Occipital lobe (tissue), 1 donor: ENCODE measurements at regions not wholly inside any gene's neighbourhood (a gene's known extent, or its start where the extent isn't known, plus 50 kb on each side); places are given as distances from the start of the nearest gene placed in this dataset.

Experiments used
- DNase-seq: peaks from one replicate; lab custom pipeline; 2025; lab: John Stamatoyannopoulos, UW

DNA sequence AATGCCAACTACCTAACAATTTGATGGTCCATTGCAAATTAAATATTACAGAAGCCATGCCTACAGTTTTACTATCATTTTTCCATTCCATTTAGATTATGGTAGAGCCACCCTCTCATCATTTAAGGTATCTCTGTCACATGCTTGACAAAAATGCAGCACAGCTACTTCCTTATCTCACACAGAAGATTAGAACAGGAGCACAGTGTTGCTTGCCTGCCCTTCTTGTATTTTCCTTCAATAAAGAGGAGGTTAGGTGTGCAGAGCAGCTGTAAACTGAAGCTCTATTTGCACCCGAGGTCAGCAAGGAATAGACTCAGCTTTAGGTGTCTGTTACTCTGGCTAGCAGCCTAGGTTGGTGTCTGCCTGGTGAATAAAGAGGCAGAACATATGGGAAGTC is 51.5 kb upstream of the ATP10B start:
- no peak for DNase-seq

DNA sequence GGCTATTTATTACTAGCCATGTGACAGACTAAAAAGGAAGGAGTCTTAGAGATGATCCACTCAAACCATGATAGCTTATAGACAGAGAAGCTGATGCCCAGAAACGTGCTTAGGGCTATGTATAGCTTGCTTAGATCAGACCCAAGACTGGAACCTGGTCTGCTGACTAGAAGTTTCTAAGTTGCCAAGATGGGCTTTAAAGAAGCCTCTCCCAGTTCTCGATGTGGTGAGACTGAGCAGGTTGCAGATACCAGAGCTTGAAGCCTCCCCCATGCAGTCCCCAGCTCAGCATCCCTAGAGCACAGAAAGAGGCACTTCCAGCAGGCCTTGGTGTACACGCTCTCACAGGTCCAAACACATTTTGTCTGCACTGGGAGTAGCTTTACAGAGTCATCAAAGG is 51.1 kb upstream of the ATP10B start:
- DNase-seq = no peak
